CD8-positive, alpha-beta memory T cell (primary cell): ENCODE measurements at regions not wholly inside any gene's neighbourhood (a gene's known extent, or its start where the extent isn't known, plus 50 kb on each side); places are given as distances from the start of the nearest gene placed in this dataset.

Experiments used
- CTCF ChIA-PET: fragments of 350-600 bp; sonication (Branson Sonifier 250); formaldehyde crosslinking; loops from one replicate; lab custom pipeline; 2021; ENCODE audit warnings: antibody characterized with exemption; lab: Charles Lee
- POLR2A ChIA-PET: fragments of 350-600 bp; sonication (Branson Sonifier 250); formaldehyde crosslinking; loops from one replicate; lab custom pipeline; 2021; ENCODE audit warnings: antibody characterized with exemption; lab: Charles Lee
- DNase-seq, 5 donors: peaks; one replicate each; pipeline versions ENCODE4 v3.0.0 to v3.0.0-alpha.2; 2020 to 2022; ENCODE audit warnings: mixed read lengths in 1 of 5
- H3K27ac ChIP-seq: one replicate; pipeline ENCODE4 v1.7.0; 2013; ENCODE audit warnings: low read depth, mild to moderate bottlenecking, low read length, moderate library complexity
- H3K27me3 ChIP-seq: 2 replicates; pipeline ENCODE4 v1.7.0; 2013; ENCODE audit warnings: low read length, mild to moderate bottlenecking; ENCODE audit not compliant: insufficient read depth, poor library complexity, severe bottlenecking
- H3K36me3 ChIP-seq: 2 replicates; pipeline ENCODE4 v1.7.0; 2013; ENCODE audit warnings: mild to moderate bottlenecking, low read length, moderate library complexity; ENCODE audit not compliant: insufficient read depth
- H3K4me1 ChIP-seq: 2 replicates; pipeline ENCODE4 v1.7.0; 2013; ENCODE audit warnings: mild to moderate bottlenecking, low read length, moderate library complexity; ENCODE audit not compliant: insufficient read depth
- H3K4me3 ChIP-seq: 2 replicates; pipeline ENCODE4 v1.7.0; 2013; ENCODE audit warnings: mild to moderate bottlenecking, low read length
- H3K9me3 ChIP-seq: 2 replicates; pipeline ENCODE4 v1.7.0; 2013; ENCODE audit warnings: mild to moderate bottlenecking, low read length
- H3K27ac Mint-ChIP-seq, 8 donors: one replicate each; pipeline ENCODE4 v1.8.0; 2020 to 2021; ENCODE audit warnings: mixed read lengths in 8 of 8, mild to moderate bottlenecking in 6 of 8, inconsistent platforms in 3 of 8, moderate library complexity in 3 of 8
- H3K27me3 Mint-ChIP-seq, 2 donors: one replicate each; pipeline ENCODE4 v1.8.0; 2020 to 2021; ENCODE audit warnings: mixed read lengths in 2 of 2, mild to moderate bottlenecking in 1 of 2, moderate library complexity in 1 of 2
- H3K36me3 Mint-ChIP-seq, 3 donors: one replicate each; pipeline ENCODE4 v1.8.0; 2020 to 2021; ENCODE audit warnings: mixed read lengths in 3 of 3, inconsistent platforms in 1 of 3, mild to moderate bottlenecking in 1 of 3
- H3K4me1 Mint-ChIP-seq, 3 donors: one replicate each; pipeline ENCODE4 v1.8.0; 2020 to 2021; ENCODE audit warnings: mixed read lengths in 3 of 3, inconsistent platforms in 1 of 3, mild to moderate bottlenecking in 1 of 3
- H3K4me3 Mint-ChIP-seq, 7 donors: one replicate each; pipeline ENCODE4 v1.8.0; 2020 to 2021; ENCODE audit warnings: mixed read lengths in 7 of 7, mild to moderate bottlenecking in 6 of 7, moderate library complexity in 4 of 7, inconsistent platforms in 2 of 7
- H3K9me3 Mint-ChIP-seq, 5 donors: one replicate each; pipeline ENCODE4 v1.8.0; 2020 to 2022; ENCODE audit warnings: mixed read lengths in 5 of 5, mild to moderate bottlenecking in 3 of 5, moderate library complexity in 2 of 5, inconsistent platforms in 1 of 5

- H3K4me1 Mint-ChIP-seq = peaks cover 0 to 4% (median 3%) of the 10 kb centered on the region in 3 donors
- CTCF ChIA-PET = no interaction called here
Measured at GRCh38 chr2:105691947-105692390, 52.7 kb upstream of the NCK2 start.

GRCh38 chr2:105690566-105690965 lies 54.1 kb upstream of the NCK2 start:
- DNase-seq = no peak
- ChIA-PET POLR2A (no interaction called here), CTCF (no interaction called here)
- no peak overlapping the region for H3K4me3 Mint-ChIP-seq
- no peaks in the 10 kb centered on the region for H3K36me3 ChIP-seq
- peaks cover 0 to 16% (median 0%) of the 10 kb centered on the region in 3 donors for H3K36me3 Mint-ChIP-seq
- no peak overlapping the region for H3K27ac ChIP-seq
- H3K4me1 Mint-ChIP-seq = peaks cover 0 to 4% (median 3%) of the 10 kb centered on the region in 3 donors
- H3K27me3 ChIP-seq = no peaks in the 10 kb centered on the region
- H3K4me3 ChIP-seq = no peak overlapping the region
- H3K27me3 Mint-ChIP-seq = peaks cover 2 to 6% of the 10 kb centered on the region in 2 donors
- H3K4me1 ChIP-seq = no peaks in the 10 kb centered on the region
- H3K9me3 ChIP-seq = no peaks in the 10 kb centered on the region
- peak overlapping the region in 1 of 8 donors; percentile 10 for H3K27ac Mint-ChIP-seq
- H3K9me3 Mint-ChIP-seq = peaks cover 0 to 1% (median 0%) of the 10 kb centered on the region in 5 donors

More at GRCh38 chr2:105691947-105692390, 52.7 kb upstream of the NCK2 start:
- Histone ChIP-seq H3K9me3 (no peaks in the 10 kb centered on the region), H3K27ac (no peak overlapping the region), H3K27me3 (no peaks in the 10 kb centered on the region), H3K4me3 (no peak overlapping the region), H3K36me3 (no peaks in the 10 kb centered on the region), H3K4me1 (no peaks in the 10 kb centered on the region)
- H3K27ac Mint-ChIP-seq = no peak overlapping the region
- peaks cover 0 to 1% (median 0%) of the 10 kb centered on the region in 5 donors for H3K9me3 Mint-ChIP-seq
- H3K4me3 Mint-ChIP-seq = no peak overlapping the region
- peaks cover 0 to 17% (median 0%) of the 10 kb centered on the region in 3 donors for H3K36me3 Mint-ChIP-seq
- POLR2A ChIA-PET = no interaction called here
- DNase-seq = no peak
- H3K27me3 Mint-ChIP-seq = peaks cover 2 to 16% of the 10 kb centered on the region in 2 donors

GRCh38 chr2:105689484-105689883 lies 55.2 kb upstream of the NCK2 start:
- no peak overlapping the region for H3K27ac Mint-ChIP-seq
- Histone ChIP-seq H3K4me1 (no peaks in the 10 kb centered on the region), H3K9me3 (no peaks in the 10 kb centered on the region), H3K27me3 (no peaks in the 10 kb centered on the region), H3K36me3 (no peaks in the 10 kb centered on the region), H3K27ac (no peak overlapping the region), H3K4me3 (no peak overlapping the region)
- CTCF ChIA-PET = no interaction called here
- POLR2A ChIA-PET = no interaction called here
- H3K27me3 Mint-ChIP-seq = peaks cover 0 to 2% of the 10 kb centered on the region in 2 donors
- peaks cover 0 to 1% (median 0%) of the 10 kb centered on the region in 5 donors for H3K9me3 Mint-ChIP-seq
- H3K4me1 Mint-ChIP-seq = peaks cover 0 to 4% (median 3%) of the 10 kb centered on the region in 3 donors
- DNase-seq = no peak
- peaks cover 0 to 11% (median 0%) of the 10 kb centered on the region in 3 donors for H3K36me3 Mint-ChIP-seq
- H3K4me3 Mint-ChIP-seq = no peak overlapping the region

GRCh38 chr2:105688946-105689345 lies 55.8 kb upstream of the NCK2 start:
- ChIA-PET POLR2A (no interaction called here), CTCF (no interaction called here)
- Histone ChIP-seq H3K4me1 (no peaks in the 10 kb centered on the region), H3K9me3 (no peaks in the 10 kb centered on the region), H3K27me3 (no peaks in the 10 kb centered on the region), H3K27ac (no peak overlapping the region), H3K4me3 (no peak overlapping the region), H3K36me3 (no peaks in the 10 kb centered on the region)
- Mint-ChIP-seq H3K27ac (no peak overlapping the region), H3K4me3 (no peak overlapping the region), H3K4me1 (peaks cover 0 to 4% (median 3%) of the 10 kb centered on the region in 3 donors), H3K27me3 (peaks cover 0 to 2% of the 10 kb centered on the region in 2 donors), H3K9me3 (peaks cover 0 to 1% (median 0%) of the 10 kb centered on the region in 5 donors), H3K36me3 (peaks cover 0 to 5% (median 0%) of the 10 kb centered on the region in 3 donors)
- DNase-seq = no peak

GRCh38 chr2:105686588-105686987 lies 58.1 kb upstream of the NCK2 start:
- peaks cover 0 to 3% (median 0%) of the 10 kb centered on the region in 3 donors for H3K36me3 Mint-ChIP-seq
- H3K9me3 Mint-ChIP-seq = peaks cover 0 to 1% (median 0%) of the 10 kb centered on the region in 5 donors
- DNase-seq = no peak
- Histone ChIP-seq H3K27me3 (no peaks in the 10 kb centered on the region), H3K4me3 (no peak overlapping the region), H3K9me3 (no peaks in the 10 kb centered on the region), H3K4me1 (no peaks in the 10 kb centered on the region), H3K27ac (no peak overlapping the region), H3K36me3 (no peaks in the 10 kb centered on the region)
- ChIA-PET CTCF (interaction anchor here (0.6 kb wide), 1 partner anchor 121 kb away, joined by 4 read pairs; no protein-coding TSS in a partner anchor), POLR2A (no interaction called here)
- H3K27me3 Mint-ChIP-seq = peaks cover 0 to 2% of the 10 kb centered on the region in 2 donors
- no peak overlapping the region for H3K27ac Mint-ChIP-seq
- H3K4me3 Mint-ChIP-seq = no peak overlapping the region
- peaks cover 4 to 9% (median 4%) of the 10 kb centered on the region in 3 donors for H3K4me1 Mint-ChIP-seq

GRCh38 chr2:105683011-105683492 lies 61.7 kb upstream of the NCK2 start:
- Histone ChIP-seq H3K4me1 (no peaks in the 10 kb centered on the region), H3K27ac (no peak overlapping the region), H3K9me3 (no peaks in the 10 kb centered on the region), H3K36me3 (no peaks in the 10 kb centered on the region), H3K27me3 (no peaks in the 10 kb centered on the region), H3K4me3 (no peak overlapping the region)
- peaks cover 0 to 9% (median 0%) of the 10 kb centered on the region in 3 donors for H3K36me3 Mint-ChIP-seq
- CTCF ChIA-PET = no interaction called here
- peaks cover 5 to 11% (median 8%) of the 10 kb centered on the region in 3 donors for H3K4me1 Mint-ChIP-seq
- no peak overlapping the region for H3K4me3 Mint-ChIP-seq
- H3K9me3 Mint-ChIP-seq = no peaks in the 10 kb centered on the region
- POLR2A ChIA-PET = no interaction called here
- H3K27me3 Mint-ChIP-seq = peaks cover 4 to 13% of the 10 kb centered on the region in 2 donors
- DNase-seq = no peak
- H3K27ac Mint-ChIP-seq = peak overlapping the region in 1 of 8 donors; percentile 4

- no peaks in the 10 kb centered on the region for H3K27me3 ChIP-seq
- Mint-ChIP-seq H3K36me3 (peaks cover 0 to 9% (median 0%) of the 10 kb centered on the region in 3 donors), H3K9me3 (no peaks in the 10 kb centered on the region), H3K4me3 (no peak overlapping the region), H3K27ac (no peak overlapping the region), H3K27me3 (peaks cover 8 to 18% of the 10 kb centered on the region in 2 donors), H3K4me1 (peaks cover 5 to 11% (median 8%) of the 10 kb centered on the region in 3 donors)
- H3K27ac ChIP-seq = no peak overlapping the region
- POLR2A ChIA-PET = no interaction called here
- CTCF ChIA-PET = no interaction called here
- H3K36me3 ChIP-seq = no peaks in the 10 kb centered on the region
- no peaks in the 10 kb centered on the region for H3K4me1 ChIP-seq
- DNase-seq = no peak
- H3K4me3 ChIP-seq = no peak overlapping the region
- H3K9me3 ChIP-seq = no peaks in the 10 kb centered on the region
Measured at GRCh38 chr2:105682401-105682800, 62.3 kb upstream of the NCK2 start.

GRCh38 chr2:105681927-105682326 lies 62.8 kb upstream of the NCK2 start:
- Histone ChIP-seq H3K9me3 (no peaks in the 10 kb centered on the region), H3K36me3 (no peaks in the 10 kb centered on the region), H3K4me1 (no peaks in the 10 kb centered on the region), H3K4me3 (no peak overlapping the region), H3K27me3 (no peaks in the 10 kb centered on the region), H3K27ac (no peak overlapping the region)
- CTCF ChIA-PET = no interaction called here
- Mint-ChIP-seq H3K9me3 (no peaks in the 10 kb centered on the region), H3K4me3 (no peak overlapping the region), H3K36me3 (peaks cover 0 to 9% (median 0%) of the 10 kb centered on the region in 3 donors), H3K4me1 (peaks cover 5 to 11% (median 8%) of the 10 kb centered on the region in 3 donors), H3K27me3 (peaks cover 11 to 21% of the 10 kb centered on the region in 2 donors), H3K27ac (peak overlapping the region in 1 of 8 donors; percentile 59)
- POLR2A ChIA-PET = no interaction called here
- DNase-seq = no peak
